NB4 (cell line): ENCODE measurements at regions not wholly inside any gene's neighbourhood (a gene's known extent, or its start where the extent isn't known, plus 50 kb on each side); places are given as distances from the start of the nearest gene placed in this dataset.
"Not testable (repeated sequence)": the region's sequence is repeated elsewhere in the genome, so short reads cannot be mapped to it uniquely, and the experiment has no call there.

Experiments used
- DNase-seq: peaks from one replicate; pipeline ENCODE4 v3.0.0; 2010; ENCODE audit warnings: low read depth
- H3K4me3 ChIP-seq: one replicate; pipeline ENCODE4 v1.5.1; 2011; ENCODE audit warnings: mild to moderate bottlenecking, low read depth, low read length, moderate library complexity
- CTCF ChIP-seq: IDR thresholded peaks from one replicate; pipeline ENCODE4 v1.5.1; 2012; ENCODE audit warnings: low read depth, low read length
- MAX ChIP-seq: IDR thresholded peaks from 2 replicates; pipeline ENCODE4 v1.6.1; 2011; ENCODE audit warnings: low read depth, low read length
- MYC ChIP-seq: IDR thresholded peaks from 2 replicates; pipeline ENCODE4 v1.6.1; 2011; ENCODE audit warnings: low read depth, low read length
- POLR2A ChIP-seq: IDR thresholded peaks from 2 replicates; pipeline ENCODE4 v1.6.1; 2011; ENCODE audit warnings: mild to moderate bottlenecking; ENCODE audit not compliant: insufficient read length; ENCODE audit errors: extremely low read depth

DNA sequence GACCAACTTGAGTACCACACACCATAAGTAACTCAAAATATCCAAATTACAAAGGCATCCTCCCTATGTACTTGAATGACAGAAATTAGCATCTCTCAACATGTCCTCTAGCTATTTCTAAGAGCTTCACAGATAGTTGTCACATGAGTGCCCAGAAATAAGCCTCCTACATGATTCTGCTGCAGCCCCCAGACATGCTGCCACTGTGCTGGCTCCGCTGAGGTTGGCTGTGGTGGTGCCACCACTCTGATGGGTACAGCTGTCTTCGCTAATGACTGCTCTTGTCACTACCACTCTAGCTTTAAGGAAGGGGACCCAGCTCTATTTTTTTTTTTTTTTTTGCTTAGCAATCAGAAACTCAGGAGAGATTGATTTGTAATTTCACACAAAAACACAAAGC is 256.0 kb downstream of the GRXCR1 start:
- H3K4me3 ChIP-seq, result no peak overlapping the region
- no peak for DNase-seq
- TF ChIP-seq MAX (no peak), MYC (no peak), POLR2A (no peak), CTCF (no peak)

GRCh38 chr4:43163101-43163792 is 270.7 kb downstream of the GRXCR1 start:
- DNase-seq, result no peak
- H3K4me3 ChIP-seq, result no peak overlapping the region
- TF ChIP-seq MYC (no peak), MAX (no peak), POLR2A (no peak), CTCF (no peak)

GRCh38 chr4:43189741-43190140 is 297.2 kb downstream of the GRXCR1 start:
- TF ChIP-seq CTCF (no peak), POLR2A (no peak), MAX (no peak), MYC (no peak)
- no peak overlapping the region for H3K4me3 ChIP-seq
- no peak for DNase-seq

- H3K4me3 ChIP-seq, DNase-seq: not testable (repeated sequence)
Measured at GRCh38 chr4:43212576-43212975, 320.1 kb downstream of the GRXCR1 start.

DNA sequence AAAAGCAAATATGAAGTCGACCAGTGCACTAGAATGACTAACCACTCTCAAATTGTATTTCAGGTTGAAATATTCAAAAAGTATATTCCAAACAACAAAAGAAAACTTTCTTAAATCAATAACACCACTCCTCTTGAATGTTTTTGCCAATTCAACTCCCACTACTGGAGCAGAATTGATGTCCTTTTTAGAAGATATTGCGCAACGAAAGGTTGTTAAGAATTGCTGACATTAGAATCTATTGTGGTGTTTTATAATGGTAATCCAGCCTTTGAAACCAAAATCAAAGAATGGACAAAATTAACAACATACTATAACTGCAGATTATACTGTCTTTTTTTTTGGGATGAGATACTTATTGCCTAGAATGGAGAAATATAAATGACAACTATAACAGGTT is 331.3 kb downstream of the GRXCR1 start:
- no peak overlapping the region for H3K4me3 ChIP-seq
- no peak for DNase-seq
- TF ChIP-seq CTCF, result no peak
- TF ChIP-seq POLR2A, result no peak
- TF ChIP-seq MAX, result no peak
- no peak for TF ChIP-seq MYC

DNA sequence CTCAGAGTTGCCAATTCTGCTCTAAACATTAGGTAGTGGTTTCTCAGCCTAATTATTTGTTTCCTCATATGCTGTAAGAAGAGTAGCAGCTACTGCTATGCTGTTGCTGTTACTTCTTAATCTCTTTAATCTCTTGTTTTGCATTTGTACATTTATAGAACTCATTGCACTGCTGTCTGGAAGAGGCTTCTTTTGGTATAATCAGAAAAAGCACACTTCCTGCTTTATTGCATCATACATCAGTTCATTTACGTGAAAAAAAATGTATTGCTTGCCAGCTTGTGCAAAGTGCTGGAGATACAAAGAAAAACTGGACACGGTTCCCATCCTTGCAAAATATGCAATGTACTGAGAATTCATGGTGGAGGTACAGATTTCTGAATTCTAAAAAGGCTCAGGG is 332.0 kb downstream of the GRXCR1 start:
- peak; percentile 12 for DNase-seq
- TF ChIP-seq MAX (no peak), MYC (no peak), CTCF (no peak), POLR2A (no peak)
- no peak overlapping the region for H3K4me3 ChIP-seq
